Pons (tissue), 1 donor: ENCODE measurements at regions not wholly inside any gene's neighbourhood (a gene's known extent, or its start where the extent isn't known, plus 50 kb on each side); places are given as distances from the start of the nearest gene placed in this dataset.

Experiments used
- DNase-seq: peaks from one replicate; pipeline ENCODE4 v3.0.0-alpha.2; 2016; ENCODE audit warnings: low spot score

- DNase-seq = no peak
Measured at GRCh38 chr4:123987408-123987807, 590.8 kb downstream of the SPRY1 start.

DNA sequence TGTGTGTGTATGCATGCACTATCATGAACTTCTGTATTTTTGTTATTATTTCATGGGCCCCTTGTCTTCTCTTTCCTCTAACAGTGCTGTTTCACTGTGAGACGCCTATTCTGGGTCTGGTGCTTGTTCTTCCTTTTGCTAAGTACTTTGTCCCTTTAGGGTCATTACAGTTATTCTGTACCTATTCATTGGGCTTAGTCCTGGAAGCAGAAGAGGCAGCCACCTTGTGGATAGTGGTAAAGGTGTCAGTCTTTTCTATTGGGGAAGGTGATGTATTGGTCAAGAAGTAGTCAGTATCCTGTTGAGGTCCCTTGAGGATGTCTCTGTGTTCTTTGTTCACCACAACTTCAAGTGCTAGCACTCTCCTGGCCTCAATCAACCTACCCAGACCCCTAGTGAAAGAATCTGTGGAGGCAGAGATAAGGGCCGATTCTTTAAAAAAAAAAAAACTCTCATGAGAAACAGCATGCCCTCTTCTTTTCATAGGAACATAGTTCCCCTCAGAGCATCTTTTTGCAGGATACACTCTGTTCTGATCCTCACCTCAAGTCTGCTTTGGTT lies 593.8 kb downstream of the SPRY1 start:
- no peak for DNase-seq

- DNase-seq = no peak
Measured at GRCh38 chr4:123994917-123995316, 598.3 kb downstream of the SPRY1 start.

DNA sequence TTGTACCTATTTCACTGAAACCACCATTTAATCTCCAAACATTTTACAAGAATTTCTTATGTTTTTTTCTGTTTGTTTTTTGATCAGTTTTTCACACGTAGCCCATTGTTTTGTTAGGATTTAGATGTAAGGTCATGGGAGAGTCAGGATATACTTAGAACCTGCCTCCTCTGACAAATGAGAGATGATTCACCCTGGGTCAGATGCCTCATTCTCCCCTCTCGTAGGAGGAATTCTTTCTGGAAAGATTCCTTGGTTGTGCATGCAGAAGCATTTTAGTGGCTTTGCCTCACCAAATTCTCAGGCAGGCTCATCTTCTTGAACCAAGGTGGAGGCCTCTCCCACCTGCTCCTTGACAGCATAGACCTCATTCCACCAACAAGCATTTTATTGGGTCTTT lies 599.3 kb downstream of the SPRY1 start:
- no peak for DNase-seq

GRCh38 chr4:123996718-123997510 lies 600.3 kb downstream of the SPRY1 start:
- DNase-seq = no peak

DNA sequence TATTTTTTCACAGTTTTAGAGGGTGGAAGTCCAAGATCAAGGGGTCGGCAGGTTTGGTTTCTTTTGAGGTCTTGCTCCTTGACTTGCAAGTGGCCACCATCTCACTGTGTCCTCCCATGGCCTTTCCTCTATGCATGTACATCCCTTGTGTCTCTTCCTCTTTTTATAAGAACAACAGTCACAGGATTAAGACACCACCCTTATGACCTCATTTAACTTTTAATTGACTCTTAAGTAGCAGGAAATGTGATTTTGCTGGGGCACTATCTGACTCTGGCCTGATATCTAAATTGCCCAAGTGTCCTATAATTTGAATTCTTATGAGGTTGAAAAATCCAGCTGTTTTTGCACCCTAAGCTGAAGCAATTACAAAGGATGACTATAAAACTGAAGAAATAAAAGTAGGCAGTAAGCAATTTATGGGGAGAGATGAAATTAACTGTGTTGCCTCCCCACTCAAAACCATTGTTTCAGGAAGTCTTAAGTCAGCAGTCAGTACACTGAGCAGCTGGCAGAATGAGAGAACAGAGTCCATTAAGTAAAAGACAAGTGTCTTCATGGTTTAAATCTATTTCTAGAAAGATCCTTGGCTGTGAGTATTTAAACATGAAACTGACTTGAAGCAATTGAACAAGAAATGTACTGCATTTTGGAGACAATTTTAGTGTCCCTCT lies 601.3 kb downstream of the SPRY1 start:
- no peak for DNase-seq

GRCh38 chr4:124000233-124000632 lies 603.6 kb downstream of the SPRY1 start:
- no peak for DNase-seq

GRCh38 chr4:124015766-124016165 lies 619.2 kb downstream of the SPRY1 start:
- DNase-seq = no peak

- DNase-seq = no peak
Measured at GRCh38 chr4:124017185-124017785, 620.7 kb downstream of the SPRY1 start.

GRCh38 chr4:124018383-124019317 lies 622.1 kb downstream of the SPRY1 start:
- peak; percentile 54 for DNase-seq

DNA sequence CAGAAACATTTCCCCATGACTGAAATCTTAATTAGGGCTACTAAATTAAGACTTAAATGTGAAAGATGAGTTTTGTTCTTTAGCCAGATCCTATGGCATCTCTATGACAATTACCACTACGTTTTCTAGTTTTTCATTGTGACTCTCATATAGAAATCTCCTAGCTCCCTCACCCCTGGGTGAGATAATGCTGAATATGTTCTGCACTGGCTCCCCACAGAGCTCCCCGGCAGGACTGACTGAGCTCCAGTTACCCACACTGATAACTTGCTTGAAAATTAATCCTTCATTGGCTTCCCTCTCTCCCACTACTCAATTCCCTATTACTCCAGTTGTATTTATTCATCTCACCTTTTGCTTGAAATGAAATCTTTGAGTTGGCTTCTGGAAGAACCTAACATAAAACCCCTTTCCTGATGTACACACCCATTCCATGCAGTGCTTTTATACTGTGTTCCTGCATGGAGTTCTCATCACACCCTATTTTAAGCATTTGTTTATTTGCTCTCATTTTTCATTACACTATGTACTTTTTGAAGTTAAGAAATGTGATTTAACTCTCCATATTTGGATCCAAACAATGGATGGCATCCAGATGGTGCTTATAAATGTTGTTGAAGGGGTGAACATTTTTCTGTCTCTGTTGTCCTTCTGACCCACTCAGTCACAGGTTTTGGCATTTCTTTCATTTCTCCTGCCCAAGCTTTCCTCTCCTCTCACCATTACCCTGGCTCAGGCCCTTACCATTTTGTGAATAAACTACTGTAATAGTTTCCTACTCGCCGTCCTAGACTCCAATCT lies 623.4 kb downstream of the SPRY1 start:
- no peak for DNase-seq

DNA sequence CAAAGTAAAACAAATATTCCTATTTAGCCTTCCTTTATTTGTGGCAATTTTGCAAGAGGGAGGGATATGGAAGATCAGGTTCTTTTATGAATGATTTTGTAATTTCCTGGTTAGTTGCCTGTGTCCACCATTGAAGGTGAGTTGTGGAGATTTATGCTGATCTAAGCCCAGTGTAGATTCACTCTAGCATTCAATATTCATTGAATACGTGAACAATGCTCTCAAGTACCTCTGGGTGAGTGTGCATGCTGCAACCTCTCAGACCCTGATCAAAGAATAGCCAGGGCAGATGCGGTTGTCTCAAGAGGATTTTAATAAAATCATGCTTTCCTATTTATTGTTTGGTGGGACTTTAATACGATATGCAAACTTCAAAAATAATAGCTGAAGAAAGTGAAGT lies 628.4 kb downstream of the SPRY1 start:
- DNase-seq = no peak

- no peak for DNase-seq
Measured at GRCh38 chr4:124025428-124025827, 628.8 kb downstream of the SPRY1 start.

- DNase-seq = no peak
Measured at GRCh38 chr4:124028182-124028581, 631.6 kb downstream of the SPRY1 start.

DNA sequence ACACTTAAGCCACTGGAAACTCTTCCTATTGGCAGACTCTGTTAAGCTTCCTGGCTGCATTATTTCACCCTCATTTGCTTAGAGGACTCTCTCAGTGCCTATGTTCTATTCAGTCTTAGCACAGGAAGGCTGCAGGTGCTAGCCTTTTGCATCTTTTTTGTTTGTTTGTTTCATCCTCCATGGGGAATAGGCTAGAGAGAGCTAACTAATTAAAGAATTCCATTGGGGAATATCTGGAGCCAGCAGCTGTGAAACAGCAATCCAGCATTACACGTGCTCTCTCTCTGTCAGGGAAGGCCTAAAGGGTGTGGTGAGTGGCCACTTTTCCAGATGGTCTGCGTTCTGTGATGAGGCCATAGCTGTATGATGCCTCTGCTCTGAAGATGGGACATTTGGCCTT lies 633.6 kb downstream of the SPRY1 start:
- DNase-seq = no peak

GRCh38 chr4:124032035-124032434 lies 635.4 kb downstream of the SPRY1 start:
- no peak for DNase-seq

DNA sequence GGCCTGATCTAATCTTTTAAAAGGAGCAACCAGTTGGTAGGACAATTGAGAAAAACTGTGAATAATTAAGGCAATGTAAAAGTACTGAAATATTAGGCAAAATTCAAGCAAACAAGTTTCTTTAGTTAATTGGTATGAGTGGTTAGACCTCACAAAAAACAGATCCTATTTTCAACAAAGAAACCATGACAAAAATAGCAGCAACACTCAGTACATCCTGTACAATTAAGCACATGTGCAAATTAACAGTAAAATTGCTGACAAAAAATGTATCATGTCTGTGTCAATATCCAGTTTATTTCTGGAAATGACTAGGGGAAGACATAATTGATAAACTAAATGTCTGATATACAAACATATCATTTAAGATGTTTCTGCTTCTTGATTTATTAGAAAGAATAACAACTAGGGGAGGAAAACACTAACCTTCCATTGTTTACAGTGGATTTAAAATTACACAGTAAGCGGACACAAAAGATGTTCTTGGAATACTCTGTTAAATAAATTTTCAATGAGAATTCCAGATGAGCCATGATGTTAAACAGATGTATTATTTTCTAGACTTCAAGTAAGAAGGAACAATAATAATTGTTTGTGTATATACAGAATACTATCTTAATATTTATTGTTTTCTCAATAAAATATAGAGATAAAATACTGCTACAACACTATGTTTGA lies 638.9 kb downstream of the SPRY1 start:
- no peak for DNase-seq

- no peak for DNase-seq
Measured at GRCh38 chr4:124037236-124037635, 640.6 kb downstream of the SPRY1 start.

- DNase-seq = no peak
Measured at GRCh38 chr4:124044330-124044729, 647.7 kb downstream of the SPRY1 start.

DNA sequence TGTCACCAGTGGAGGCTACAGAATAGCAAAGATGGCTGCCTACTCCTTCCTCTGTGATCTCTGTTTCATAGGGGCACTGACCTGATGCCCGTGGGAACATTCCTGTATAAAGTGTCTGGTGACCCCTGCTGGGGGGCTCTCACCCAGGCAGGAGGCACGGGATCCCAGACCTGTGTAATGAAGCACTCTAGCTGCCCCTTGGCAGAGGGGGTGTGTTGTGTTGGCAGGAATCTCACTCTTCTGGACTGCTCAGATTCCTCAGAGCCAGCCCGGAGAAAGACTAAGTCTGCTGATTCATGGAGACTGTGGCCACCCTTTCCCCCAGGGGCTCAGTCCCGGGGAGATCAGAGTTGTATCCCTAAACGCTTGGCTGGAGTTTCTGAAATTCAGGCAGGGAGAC lies 648.3 kb downstream of the SPRY1 start:
- no peak for DNase-seq
